Amniotic epithelial cell (primary cell): ENCODE measurements at regions not wholly inside any gene's neighbourhood (a gene's known extent, or its start where the extent isn't known, plus 50 kb on each side); places are given as distances from the start of the nearest gene placed in this dataset.
"Not testable (repeated sequence)": the region's sequence is repeated elsewhere in the genome, so short reads cannot be mapped to it uniquely, and the experiment has no call there.

Experiments
- DNase-seq: peaks from one replicate; pipeline ENCODE4 v3.0.0-alpha.2; 2010; ENCODE audit warnings: low read depth

DNA sequence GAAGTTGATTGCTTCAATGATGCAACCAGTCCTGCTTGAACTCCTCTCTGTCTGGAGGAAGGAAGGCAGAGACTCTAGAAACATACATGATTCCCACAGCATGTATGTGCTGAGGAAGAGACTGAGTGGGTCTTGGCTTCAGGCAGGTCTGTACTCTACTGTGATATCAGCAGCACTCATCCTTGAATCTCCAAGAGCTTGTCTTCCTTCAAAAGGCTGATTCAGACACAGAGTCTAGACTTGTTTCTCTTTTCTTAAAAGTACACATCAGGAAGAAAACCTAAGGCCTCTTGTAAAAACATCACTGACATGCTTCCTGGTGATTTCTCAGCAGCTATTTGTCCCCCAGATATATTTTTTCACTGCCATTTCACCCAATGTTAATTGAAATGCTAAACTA is 155.7 kb upstream of the HEY2 start:
- DNase-seq: no peak

DNA sequence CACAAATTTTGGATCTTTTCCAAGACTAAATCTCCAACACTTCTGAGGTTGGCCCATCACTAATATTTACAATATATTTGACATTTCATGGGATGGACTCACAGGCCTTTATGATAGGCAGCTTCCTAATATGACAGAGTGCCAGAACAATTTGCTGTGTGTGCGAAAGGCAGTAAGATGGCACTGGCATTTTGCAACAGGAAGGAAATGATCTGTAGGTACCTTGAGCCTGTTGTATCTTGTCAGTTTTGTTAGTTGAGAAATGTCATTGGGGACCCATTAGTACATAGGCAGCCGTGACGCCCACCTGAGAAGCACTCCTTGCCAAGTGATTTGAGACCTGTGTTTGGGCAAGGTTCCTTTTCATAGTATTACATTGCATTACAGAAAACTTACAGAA is 153.4 kb upstream of the HEY2 start:
- DNase-seq: no peak

DNA sequence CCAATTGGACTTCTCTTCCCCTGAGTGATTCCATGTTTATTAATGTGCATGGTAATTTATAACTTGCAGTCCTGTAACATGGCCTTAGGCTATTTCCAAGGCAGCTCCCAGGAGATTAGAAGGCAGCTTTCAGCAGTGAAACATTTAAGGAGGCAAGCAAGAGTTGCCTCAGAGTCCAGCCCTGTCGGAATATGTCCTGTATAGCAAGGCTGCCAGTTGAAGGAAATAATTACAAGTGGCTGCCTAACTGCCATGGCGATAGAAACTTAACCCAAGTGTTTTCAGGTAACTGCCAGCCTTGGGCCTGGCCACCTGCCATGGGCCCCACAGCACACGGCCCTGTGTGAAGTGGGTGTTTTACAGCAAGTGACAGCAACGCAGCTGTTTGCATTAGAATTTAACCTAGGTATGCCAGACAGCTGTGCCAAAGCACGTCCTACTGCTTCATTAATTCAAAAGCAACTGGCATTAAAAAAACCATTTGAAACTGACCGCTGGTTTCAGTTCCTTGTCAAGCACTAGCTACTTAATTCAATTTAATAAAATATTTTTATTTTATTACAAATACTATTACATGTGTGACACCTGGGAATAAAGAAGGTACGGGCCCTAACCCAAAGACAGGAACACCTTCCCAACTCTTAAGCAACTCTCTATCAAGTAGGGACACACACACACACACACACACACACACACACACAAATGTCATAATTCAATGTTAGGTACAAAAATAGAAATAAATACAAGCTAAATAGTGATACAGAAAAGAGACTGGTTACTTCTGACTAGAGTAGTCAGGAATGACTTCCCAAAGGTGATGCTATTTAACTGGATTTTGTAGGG is 151.8 kb upstream of the HEY2 start:
- no peak for DNase-seq

DNA sequence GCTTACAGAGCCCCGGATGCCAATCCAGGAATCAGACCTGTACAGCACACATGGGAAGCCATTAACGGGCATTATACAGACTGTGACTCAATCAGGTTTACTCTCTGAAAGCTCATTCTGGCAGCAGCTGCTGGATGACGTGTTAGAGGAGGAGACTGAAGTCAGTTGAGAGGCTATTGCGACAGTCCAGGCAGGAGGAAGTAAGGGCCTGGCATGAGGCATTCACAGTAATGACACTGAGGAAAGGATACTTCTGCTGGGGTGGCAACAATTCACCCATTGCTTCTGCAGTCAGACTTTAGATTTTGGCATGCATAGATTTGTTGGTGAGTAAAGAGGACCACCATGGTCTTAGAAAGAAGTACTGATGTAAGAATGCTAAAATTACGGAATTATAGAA is 151.0 kb upstream of the HEY2 start:
- peak; percentile 80 for DNase-seq

DNA sequence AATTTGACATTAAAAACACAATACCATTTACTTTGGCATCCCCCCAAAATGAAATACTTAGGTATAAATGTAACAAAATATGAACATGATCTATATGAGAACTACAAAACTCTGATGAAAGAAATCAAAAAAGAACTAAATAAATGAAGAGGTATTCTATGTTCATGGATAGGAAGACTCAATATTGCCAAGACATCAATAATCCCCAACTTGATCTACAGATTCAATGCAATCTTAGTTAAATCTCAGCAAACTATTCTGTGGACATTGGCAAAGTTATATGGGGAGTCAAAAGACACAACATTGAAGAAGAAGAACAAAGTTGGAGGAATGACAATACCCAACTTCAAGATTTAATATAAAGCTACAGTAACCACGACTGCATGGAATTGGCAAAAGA is 145.2 kb upstream of the HEY2 start:
- DNase-seq: no peak

DNA sequence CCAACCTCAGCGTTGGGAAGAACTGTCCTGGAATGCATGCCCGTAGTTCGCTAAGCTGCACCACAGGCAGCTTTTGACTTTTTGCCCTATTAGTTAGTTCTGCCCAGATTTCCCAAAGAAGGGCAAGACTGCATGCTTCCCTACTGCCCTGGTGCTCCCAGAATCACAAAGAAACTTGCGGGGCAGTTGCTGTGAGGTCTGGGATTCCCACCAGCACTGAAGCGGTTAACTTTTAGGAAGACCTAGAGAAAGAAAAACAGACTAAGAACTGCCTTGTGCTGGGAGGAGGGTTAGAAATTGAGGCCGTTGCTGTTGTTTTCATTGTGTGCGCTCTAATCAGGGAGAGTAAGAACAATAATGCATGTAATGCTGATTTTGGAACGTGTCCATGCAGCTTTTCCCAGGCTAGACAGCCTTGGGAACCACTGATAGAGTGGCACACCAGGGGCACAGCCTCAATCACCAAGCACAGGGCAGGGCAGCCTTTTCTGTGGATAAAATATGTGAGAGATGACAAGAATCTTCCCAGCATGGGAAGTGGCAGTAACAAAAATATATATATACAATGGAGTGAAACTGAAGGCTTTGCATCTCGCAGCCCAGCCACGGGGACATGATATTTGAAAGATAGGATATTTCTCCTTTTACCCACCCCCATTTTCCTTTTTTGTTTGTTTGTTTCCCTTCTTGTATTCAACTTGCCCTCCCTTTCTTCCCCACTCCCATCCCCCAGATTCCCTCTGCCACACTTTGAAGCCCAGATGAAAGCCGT is 137.7 kb upstream of the HEY2 start:
- DNase-seq: no peak

DNA sequence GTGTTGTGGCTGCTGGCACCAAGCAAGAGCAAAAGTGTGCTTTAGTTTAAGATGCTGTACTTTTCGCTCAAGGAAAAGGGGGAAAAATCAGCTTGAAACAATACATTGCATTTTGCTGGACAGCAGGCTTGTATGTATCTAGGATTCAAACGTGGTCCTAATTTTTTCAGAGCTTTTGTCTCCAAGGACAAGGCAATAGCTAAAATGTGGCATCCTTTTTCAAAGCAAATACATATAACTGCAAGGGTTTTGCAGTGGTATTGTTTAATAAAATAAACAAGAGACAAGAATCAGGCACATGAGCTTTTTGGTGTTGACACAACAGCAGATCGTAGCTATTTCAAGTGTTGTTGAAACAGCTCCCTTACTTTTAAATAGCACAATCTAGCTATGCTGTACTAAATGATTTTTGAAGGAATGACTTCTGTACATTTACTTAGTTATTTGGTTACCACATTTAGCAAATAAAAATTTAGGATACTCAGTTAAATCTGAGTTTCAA is 137.0 kb upstream of the HEY2 start:
- no peak for DNase-seq

DNA sequence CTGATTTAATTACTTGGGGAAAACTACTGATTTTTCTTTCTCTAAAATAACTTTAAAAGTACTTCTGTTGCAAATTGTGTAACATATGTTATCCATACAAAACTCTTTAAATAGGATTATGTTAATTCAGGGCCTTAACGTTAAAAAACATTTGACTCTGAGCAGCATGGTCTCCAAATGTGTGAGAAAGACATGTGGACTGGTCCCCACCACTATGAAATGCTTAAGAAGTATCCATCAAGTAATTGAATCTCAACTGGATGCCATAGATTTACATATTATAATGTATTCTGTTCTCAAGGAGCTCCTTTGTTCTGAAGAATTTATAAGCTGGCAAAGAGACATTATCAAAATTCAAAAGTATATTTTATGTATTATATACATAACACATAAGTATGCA is 130.8 kb upstream of the HEY2 start:
- DNase-seq: no peak

DNA sequence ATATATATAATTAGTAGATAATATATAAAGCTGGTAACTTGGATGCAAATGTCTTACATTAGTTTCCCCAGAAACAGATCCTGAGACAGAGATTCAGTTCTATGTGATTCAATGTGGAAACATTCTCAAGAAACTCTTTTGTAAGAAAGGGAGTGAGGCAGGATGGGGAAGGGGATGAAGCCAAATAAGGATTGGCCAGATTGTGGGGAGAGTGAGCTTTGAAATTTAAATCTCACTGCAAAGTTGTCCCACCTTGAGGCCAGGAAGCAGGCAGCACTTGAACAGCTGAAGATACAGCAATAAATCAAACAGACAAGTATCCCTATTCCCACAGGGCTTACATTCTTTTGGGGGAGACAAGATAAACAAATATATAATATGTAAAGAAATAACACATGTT is 126.3 kb upstream of the HEY2 start:
- DNase-seq: no peak

DNA sequence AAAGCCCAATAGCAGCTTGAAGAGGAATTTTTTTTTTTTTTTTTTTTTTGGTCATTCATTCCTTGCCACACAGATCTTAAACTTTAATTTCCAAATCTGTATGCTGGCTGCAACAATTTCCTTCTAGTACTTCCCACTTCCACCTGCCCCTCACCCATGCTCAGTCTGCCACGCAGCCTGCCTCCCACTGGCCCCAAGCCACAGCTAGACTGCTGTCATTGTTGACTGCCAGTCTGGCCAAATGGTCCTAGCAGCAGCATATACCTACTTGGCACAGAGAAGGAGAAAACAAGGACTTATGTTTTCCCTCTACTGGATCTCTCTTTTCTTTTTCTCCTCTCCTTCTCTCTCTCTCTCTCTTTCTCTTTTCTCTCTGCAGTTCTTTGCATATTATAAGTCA is 118.3 kb upstream of the HEY2 start:
- no peak for DNase-seq

DNA sequence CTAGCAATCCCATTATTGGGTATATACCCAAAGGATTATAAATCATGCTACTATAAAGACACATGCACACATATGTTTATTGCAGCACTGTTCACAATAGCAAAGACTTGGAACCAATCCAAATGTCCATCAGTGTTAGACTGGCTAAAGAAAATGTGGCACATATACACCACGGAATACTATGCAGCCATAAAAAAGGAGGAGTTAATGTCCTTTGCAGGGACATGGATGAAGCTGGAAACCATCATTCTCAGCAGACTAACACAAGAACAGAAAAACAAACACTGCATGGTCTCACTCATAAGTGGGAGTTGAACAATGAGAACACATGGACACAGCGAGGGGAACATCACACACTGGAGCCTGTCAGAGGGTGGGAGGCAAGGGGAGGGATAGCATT is 113.4 kb upstream of the HEY2 start:
- not testable (repeated sequence) for DNase-seq

DNA sequence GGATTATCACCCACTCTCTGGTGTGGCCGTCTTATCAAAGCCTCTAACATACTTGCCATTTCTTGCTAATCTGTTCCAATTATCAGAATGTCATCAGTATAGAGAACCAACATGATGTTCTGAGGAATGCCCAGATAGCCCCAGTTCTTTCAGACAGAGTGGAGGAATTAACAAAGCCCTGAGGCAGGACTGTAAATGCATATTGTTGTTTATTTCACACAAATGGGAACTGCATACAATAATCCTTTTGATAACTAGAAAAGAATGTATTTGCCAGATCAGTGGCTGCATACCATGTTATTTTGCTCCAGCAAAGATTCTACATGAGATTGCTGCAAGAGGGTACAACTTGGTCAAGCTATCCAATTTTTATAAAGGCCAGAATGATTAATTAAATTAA is 112.8 kb upstream of the HEY2 start:
- DNase-seq: no peak

DNA sequence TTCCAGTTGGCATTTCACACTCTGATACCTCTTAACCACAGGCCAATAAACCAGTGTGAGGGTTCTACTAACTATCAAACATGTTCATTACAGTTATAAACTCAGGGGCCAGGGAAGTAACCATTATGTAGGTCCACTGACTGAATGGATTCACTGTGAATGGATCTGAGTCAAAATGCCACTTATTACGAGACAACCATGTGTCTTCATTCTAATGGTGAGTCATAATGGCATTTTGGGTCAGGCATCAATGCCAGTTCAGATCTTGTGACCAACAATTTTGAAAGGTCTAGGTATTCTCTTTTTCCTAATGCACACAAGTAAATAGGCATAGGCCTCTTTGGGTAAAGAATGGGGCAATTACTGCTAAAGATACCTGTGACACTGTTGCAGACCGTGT is 112.2 kb upstream of the HEY2 start:
- no peak for DNase-seq

DNA sequence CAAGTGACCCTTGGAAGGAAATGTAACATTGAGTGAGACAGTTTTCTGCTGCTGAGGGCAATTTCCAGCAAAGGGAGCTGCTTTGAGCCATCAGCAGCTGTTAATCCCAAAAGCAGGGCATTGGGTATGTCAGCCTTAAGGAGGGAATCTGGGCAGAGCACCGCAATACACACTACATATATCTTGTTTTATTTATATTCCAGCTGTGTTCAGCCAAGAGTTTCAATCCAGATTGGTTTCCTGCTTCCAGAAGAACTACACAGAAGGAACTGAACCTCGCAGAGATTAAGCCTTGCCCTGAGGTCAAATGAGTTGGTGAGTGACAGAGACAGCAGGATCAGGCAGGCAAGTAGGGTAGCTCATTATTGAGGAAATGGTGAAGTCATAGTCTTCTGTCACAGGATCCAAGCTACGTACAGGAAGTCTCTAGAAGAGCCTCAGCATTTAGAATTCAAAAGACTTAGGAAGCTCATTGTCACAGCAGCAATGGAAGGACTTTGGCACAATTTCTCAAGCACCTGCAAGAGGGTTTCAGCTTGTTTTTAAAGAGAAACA is 109.9 kb upstream of the HEY2 start:
- no peak for DNase-seq

DNA sequence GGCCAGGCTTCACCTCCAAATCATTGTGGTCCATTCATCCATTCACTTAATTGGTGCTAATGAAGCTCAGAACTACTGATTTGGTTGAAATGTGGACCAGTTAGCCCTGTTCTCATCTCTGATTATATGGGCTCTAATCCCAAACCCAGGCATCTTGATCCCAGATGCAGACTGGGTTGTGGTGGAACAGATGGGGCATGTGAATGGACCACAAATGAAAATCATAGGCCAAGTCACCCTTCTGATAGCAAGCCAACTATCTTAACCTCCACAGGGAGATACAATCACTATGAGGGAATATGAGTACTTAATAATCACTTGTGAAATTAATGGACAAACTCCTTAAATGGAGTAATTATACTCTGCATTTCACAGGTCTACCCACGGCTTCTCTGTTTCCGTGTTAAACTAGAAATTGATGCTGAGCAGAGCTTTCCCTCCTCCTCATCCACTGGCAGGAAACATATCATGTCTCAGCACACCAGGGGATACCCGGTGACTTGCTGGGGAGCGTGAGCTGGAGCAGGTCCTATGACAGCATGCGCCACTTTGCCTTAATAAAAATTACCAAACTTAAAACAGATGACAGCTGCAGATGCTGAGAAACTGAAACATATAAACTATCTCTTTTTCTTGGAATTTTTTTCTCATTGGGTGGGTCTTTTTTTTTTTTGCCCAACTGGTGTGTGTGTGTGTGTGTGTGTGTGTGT is 108.8 kb upstream of the HEY2 start:
- DNase-seq: no peak

DNA sequence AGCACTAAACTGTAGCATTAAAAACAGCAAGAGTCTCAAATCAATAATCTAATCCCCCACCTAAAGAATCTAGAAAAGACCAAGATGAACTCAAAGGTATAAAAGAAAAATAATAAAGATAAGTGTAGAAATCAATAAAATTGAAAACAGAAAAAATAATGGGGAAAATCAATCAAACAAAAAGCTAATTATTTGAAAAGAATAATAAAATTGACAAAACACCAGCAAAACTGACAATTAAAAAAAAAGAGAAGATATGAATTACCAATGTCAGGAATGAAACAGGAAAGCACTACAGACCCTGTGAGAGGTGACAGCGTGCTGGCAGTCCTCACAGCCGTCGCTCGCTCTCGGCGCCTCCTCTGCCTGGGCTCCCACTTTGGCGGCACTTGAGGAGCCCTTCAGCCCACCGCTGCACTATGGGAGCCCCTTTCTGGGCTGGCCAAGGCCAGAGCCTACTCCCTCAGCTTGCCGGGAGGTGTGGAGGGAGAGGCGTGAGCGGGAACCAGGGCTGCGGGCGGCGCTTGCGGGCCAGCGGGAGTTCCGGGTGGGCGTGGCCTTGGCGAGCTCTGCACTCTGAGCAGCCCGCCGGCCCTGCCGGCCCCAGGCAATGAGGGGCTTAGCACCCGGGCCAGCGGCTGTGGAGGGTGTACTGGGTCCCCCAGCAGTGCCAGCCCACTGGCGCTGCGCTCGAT is 105.3 kb upstream of the HEY2 start:
- DNase-seq: not testable (repeated sequence)

DNA sequence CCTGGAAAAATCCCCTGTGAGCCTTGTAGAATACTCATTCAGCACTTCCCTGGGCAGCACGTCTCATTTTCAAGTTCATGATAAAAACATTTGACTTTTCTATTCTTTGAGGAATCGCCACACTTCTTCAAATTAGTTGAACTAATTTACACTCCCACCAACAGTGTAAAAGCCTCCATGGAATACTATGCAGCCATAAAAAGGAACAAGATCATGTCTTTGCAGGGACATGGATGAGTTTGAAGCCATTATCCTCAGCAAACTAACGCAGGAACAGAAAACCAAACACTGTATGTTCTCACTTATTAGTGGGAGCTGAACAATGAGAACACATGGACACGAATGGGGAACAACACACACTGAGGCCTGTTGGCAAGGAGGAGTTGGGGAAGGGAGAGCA is 102.0 kb upstream of the HEY2 start:
- no peak for DNase-seq

DNA sequence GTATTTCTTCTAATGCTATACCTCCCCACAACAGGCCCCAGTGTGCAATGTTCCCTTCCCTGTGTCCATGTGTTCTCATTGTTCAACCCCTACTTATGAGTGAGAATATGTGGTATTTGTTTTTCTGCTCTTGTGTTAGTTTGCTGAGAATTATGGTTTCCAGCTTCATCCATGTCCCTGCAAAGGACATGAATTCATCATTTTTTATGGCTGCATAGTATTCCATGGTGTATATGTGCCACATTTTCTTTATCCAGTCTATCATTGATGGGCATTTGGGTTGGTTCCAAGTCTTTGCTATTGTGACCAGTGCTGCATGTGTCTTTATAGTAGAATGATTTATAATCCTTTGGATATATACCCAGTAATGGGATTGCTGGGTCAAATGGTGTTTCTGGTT is 95.7 kb upstream of the HEY2 start:
- not testable (repeated sequence) for DNase-seq

DNA sequence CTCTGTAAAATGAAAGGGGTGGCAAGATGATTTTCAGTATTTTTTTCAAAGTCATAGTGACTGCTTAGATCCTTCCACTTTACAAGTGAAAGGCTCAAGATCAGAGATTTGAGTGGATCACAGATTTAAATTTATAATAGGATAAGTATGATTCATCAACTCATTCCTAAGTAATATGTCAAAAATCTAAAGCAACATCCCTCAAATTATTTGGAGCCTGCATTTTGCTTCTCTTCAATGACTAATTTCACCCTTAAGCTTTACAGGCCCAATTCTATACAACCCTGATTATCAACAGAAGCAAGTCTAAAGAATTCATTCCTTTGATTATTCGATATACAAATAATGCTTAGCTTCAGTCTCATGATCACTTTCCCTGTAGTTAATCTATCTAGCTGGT is 93.9 kb upstream of the HEY2 start:
- DNase-seq: no peak

DNA sequence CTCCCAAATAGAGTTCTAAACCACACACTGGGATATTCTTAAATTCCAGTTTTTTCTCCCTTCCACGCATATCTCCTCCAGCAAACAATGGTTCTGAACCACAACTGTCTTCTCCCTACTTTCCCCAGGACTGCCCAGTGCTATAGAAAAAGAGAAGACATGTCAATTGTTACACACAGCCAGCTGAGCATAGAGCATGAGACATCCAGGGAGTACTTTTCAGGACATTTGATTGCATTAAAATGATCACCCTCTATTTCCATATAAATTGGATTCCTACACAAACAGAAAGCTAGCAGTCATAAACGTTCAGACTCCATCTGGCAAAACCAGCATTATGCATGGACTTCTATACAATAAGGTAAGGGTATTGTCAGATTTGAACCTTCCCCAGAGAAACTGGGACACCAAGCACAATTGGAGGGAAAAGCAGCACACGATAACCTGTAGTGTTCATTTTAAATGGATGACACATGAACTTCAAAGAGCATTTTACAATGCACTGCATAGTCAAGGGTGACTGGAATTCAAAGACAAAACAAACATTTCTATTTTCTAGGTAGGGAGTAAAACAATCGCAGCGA is 93.1 kb upstream of the HEY2 start:
- DNase-seq: no peak

DNA sequence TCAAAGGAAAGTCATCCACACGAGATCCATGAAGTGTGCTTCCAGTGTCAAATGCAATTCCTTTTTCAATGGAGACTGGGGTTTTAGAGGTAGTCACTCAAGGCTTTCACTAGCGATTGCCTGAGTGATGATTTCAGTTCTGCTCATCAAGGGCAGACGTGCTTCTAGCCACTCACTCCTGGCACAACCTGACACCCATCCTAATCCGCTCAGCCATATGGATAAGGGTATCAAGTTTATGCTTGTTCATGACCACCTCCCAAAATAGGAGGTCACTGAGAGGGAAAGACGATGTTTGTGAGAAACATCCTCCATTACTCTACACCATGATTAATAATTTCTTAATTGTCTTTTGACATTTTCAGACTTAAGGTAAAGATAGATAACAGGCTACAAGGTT is 91.3 kb upstream of the HEY2 start:
- DNase-seq: no peak
